SK-N-SH treated with all-trans-retinoic acid at 6 μM for 48 hours (cell line): ENCODE measurements at regions not wholly inside any gene's neighbourhood (a gene's known extent, or its start where the extent isn't known, plus 50 kb on each side); places are given as distances from the start of the nearest gene placed in this dataset.
"Not testable (repeated sequence)": the region's sequence is repeated elsewhere in the genome, so short reads cannot be mapped to it uniquely, and the experiment has no call there.

Experiments used
- ATAC-seq: fragments of 200-7000 bp; cut with Tn5 transposase; 3 replicates; pipeline ENCODE4 v1.9.1; 2020; ENCODE audit warnings: mild to moderate bottlenecking, moderate library complexity
- CREB5 ChIP-seq: fragments of 250-450 bp; sonication (Bioruptor Pico); IDR thresholded peaks from 2 replicates; pipeline ENCODE4 v1.5.1; 2020; ENCODE audit warnings: low read depth, mild to moderate bottlenecking, moderate library complexity
- CSDC2 ChIP-seq: fragments of 250-450 bp; sonication (Bioruptor Pico); IDR thresholded peaks from 2 replicates; pipeline ENCODE4 v1.5.0; 2020; ENCODE audit warnings: mild to moderate bottlenecking, moderate library complexity
- CSRNP3 ChIP-seq: fragments of 250-450 bp; sonication (Bioruptor Pico); IDR thresholded peaks from 2 replicates; pipeline ENCODE4 v1.5.1; 2021; ENCODE audit warnings: mild to moderate bottlenecking, moderate library complexity
- ESRRG ChIP-seq: fragments of 250-450 bp; sonication (Bioruptor Pico); IDR thresholded peaks from 2 replicates; pipeline ENCODE4 v1.6.1; 2021; ENCODE audit warnings: mild to moderate bottlenecking
- ISL1 ChIP-seq: fragments of 250-450 bp; sonication (Bioruptor Pico); IDR thresholded peaks from 2 replicates; pipeline ENCODE4 v2.1.2; 2022; ENCODE audit warnings: mild to moderate bottlenecking, moderate library complexity
- PPARA ChIP-seq: fragments of 250-450 bp; sonication (Bioruptor Pico); IDR thresholded peaks from 2 replicates; pipeline ENCODE4 v1.5.0; 2020; ENCODE audit warnings: mild to moderate bottlenecking, borderline replicate concordance
- RARB ChIP-seq: fragments of 250-450 bp; sonication (Bioruptor Pico); IDR thresholded peaks from 2 replicates; pipeline ENCODE4 v1.8.0; 2021; ENCODE audit warnings: mild to moderate bottlenecking, moderate library complexity
- TCF4 ChIP-seq: fragments of 250-450 bp; sonication (Bioruptor Pico); IDR thresholded peaks from 2 replicates; pipeline ENCODE4 v1.8.0; 2021; ENCODE audit warnings: mild to moderate bottlenecking, moderate library complexity, borderline replicate concordance
- TOX ChIP-seq: fragments of 250-450 bp; sonication (Bioruptor Pico); IDR thresholded peaks from 2 replicates; pipeline ENCODE4 v1.8.0; 2021; ENCODE audit warnings: mild to moderate bottlenecking, moderate library complexity, borderline replicate concordance
- TSHZ2 ChIP-seq: fragments of 250-450 bp; sonication (Bioruptor Pico); IDR thresholded peaks from 2 replicates; pipeline ENCODE4 v1.5.0; 2020; ENCODE audit warnings: mild to moderate bottlenecking, moderate library complexity
- ZC3H10 ChIP-seq: fragments of 250-450 bp; sonication (Bioruptor Pico); IDR thresholded peaks from 2 replicates; pipeline ENCODE4 v1.5.1; 2021; ENCODE audit warnings: mild to moderate bottlenecking, moderate library complexity
- ZFP3 ChIP-seq: fragments of 250-450 bp; sonication (Bioruptor Pico); IDR thresholded peaks from 2 replicates; pipeline ENCODE4 v1.5.0; 2020; ENCODE audit warnings: mild to moderate bottlenecking, moderate library complexity
- ZFP30 ChIP-seq: fragments of 450-650 bp; formaldehyde crosslinking; IDR thresholded peaks from 2 replicates; pipeline ENCODE4 v1.5.0; 2022; ENCODE audit warnings: mild to moderate bottlenecking, moderate library complexity
- ZNF565 ChIP-seq: fragments of 450-650 bp; formaldehyde crosslinking; conservative IDR thresholded peaks from 2 replicates; pipeline ENCODE4 v1.5.0; 2020; ENCODE audit warnings: low read depth, mild to moderate bottlenecking, moderate library complexity
- ZNF8 ChIP-seq: fragments of 450-650 bp; formaldehyde crosslinking; IDR thresholded peaks from 2 replicates; pipeline ENCODE4 v1.5.0; 2020; ENCODE audit warnings: mild to moderate bottlenecking, moderate library complexity
- TF ChIP-seq, protein P1 (sequence below): fragments of 250-450 bp; sonication (Bioruptor Pico); IDR thresholded peaks from 2 replicates; pipeline ENCODE4 v1.8.0; 2021; ENCODE audit warnings: low read depth, mild to moderate bottlenecking, moderate library complexity, borderline replicate concordance

DNA sequence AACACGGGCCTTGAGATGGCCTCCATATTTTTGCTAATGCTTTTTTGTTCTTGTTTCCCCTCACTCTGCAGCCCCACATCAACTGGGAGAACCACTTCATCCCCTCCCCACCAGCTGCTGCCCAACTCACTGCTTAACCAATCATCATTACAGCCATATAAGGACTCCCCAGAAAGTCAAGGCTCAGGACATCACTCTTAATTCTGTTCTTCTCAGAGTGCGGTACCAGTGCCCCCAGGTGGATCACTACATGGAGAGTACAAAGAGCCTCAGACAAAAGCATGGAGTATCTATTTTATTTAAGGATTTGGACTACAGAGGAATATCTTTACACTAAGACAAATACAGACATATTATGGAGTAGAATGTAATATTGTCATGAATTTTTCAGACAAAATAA is 340.6 kb downstream of the PAX3 start:
- no peak for TF ChIP-seq TOX (CRISPR knock-in tag)
- TF ChIP-seq, protein P1, sequence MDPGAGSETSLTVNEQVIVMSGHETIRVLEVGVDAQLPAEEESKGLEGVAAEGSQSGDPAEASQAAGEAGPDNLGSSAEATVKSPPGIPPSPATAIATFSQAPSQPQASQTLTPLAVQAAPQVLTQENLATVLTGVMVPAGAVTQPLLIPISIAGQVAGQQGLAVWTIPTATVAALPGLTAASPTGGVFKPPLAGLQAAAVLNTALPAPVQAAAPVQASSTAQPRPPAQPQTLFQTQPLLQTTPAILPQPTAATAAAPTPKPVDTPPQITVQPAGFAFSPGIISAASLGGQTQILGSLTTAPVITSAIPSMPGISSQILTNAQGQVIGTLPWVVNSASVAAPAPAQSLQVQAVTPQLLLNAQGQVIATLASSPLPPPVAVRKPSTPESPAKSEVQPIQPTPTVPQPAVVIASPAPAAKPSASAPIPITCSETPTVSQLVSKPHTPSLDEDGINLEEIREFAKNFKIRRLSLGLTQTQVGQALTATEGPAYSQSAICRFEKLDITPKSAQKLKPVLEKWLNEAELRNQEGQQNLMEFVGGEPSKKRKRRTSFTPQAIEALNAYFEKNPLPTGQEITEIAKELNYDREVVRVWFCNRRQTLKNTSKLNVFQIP (CRISPR knock-in tag): no peak
- TF ChIP-seq ESRRG (CRISPR knock-in tag): no peak
- TF ChIP-seq PPARA (CRISPR knock-in tag): no peak
- no peak for TF ChIP-seq CSDC2 (CRISPR knock-in tag)
- TF ChIP-seq ZFP3: no peak
- TF ChIP-seq ISL1: no peak
- no peak for TF ChIP-seq ZFP30 (CRISPR knock-in tag)
- TF ChIP-seq TSHZ2 (CRISPR knock-in tag): no peak
- TF ChIP-seq ZNF565: no peak
- TF ChIP-seq ZC3H10 (CRISPR knock-in tag): no peak

GRCh38 chr2:221948076-221948475 is 350.7 kb downstream of the PAX3 start:
- TF ChIP-seq PPARA (CRISPR knock-in tag): no peak
- no peak for TF ChIP-seq CSDC2 (CRISPR knock-in tag)
- TF ChIP-seq, protein P1 (CRISPR knock-in tag): no peak
- TF ChIP-seq CREB5: no peak
- TF ChIP-seq ESRRG (CRISPR knock-in tag): no peak
- no peak for TF ChIP-seq ZNF8 (CRISPR knock-in tag)
- no peak for TF ChIP-seq ZFP30 (CRISPR knock-in tag)
- no peak for TF ChIP-seq CSRNP3 (CRISPR knock-in tag)
- TF ChIP-seq, all 23 proteins: peak for 0
- ATAC-seq: no peak

More for the DNA sequence above, 340.6 kb downstream of the PAX3 start:
- no peak for ATAC-seq

DNA sequence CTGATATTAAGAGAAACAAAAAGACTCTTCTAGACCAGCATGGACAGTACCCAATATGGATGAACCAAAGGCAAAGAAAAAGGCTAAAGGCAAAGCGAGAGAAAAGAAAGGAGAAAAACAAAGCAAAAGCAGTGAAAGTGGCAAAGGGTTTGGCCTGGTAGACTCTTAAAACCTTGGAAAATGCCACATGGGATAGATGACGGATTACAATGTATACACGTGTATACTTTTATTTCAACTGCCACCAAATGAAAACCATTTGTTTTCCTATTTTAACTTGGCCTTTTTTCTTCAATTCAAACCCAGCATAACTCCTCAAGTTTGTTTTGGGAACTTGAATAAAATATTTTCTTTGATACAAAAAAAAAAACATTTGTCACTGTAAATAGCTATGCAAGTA is 354.3 kb downstream of the PAX3 start:
- ATAC-seq: not testable (repeated sequence)

DNA sequence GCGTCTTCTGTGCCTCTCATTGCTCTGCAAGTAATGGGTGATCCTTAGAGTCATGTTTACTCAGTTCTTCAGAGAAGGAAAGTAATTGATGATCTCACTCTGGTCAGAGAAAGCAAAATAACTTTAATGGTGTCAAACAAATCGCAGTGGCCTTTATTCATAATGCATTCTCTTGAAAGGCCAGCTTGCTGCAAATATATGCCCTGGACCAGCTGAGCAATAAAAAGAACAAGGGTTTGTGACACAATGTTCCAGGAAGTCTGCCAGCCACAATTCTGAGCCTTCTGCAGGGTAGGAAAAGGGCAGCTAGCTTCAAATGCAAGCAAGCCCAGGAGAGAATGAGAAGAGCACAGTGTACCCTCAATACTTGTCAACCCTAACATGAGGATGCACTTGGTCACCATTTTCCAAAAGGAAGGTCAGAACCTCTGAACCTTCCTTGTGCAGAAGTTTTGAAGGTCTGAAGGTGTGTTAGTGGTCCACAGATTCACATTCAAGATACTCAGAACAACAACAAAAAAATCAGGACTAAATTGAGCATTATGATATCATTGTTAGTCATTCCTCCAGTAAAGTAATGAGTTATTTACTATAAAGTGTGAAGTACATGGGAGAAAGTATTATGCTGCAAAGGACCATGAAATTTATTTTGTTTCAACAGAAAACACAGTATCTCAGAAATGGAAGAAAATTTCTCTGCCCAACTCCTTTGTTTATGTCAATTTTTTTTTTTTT is 355.6 kb downstream of the PAX3 start:
- TF ChIP-seq TCF4 (CRISPR knock-in tag): no peak
- TF ChIP-seq PPARA (CRISPR knock-in tag): no peak
- no peak for TF ChIP-seq RARB (CRISPR knock-in tag)
- no peak for TF ChIP-seq ESRRG (CRISPR knock-in tag)
- ATAC-seq: no peak
